PC-3 (cell line): ENCODE measurements at regions not wholly inside any gene's neighbourhood (a gene's known extent, or its start where the extent isn't known, plus 50 kb on each side); places are given as distances from the start of the nearest gene placed in this dataset.
A peak's percentile ranks its signal among the peaks of the same experiment; 100 is the strongest.

Source experiments
- ATAC-seq: fragments of 200-7000 bp; cut with Tn5 transposase; 2 replicates; pipeline ENCODE4 v1.9.1; 2020; ENCODE audit warnings: mild to moderate bottlenecking, moderate library complexity
- BruUV-seq: library from RNA; stranded (reverse); fragments of 400-500 nt; replicated peaks from 2 replicates; lab custom pipeline; 2021; lab: Mats Ljungman, UMichigan
- CTCF ChIA-PET: fragments of 300-600 bp; sonication (Branson Sonifier 250); formaldehyde crosslinking; loops from one replicate; lab custom pipeline; 2022; ENCODE audit warnings: antibody characterized with exemption; lab: Charles Lee
- POLR2A ChIA-PET: fragments of 300-600 bp; sonication (Branson Sonifier 250); formaldehyde crosslinking; loops from one replicate; lab custom pipeline; 2022; ENCODE audit warnings: antibody characterized with exemption; ENCODE audit not compliant: unreplicated experiment; lab: Charles Lee
- DNase-seq: peaks from one replicate; pipeline ENCODE4 v3.0.0-alpha.2; 2015
- H2AFZ ChIP-seq: fragments of 300-600 bp; sonication (generic); 2 replicates; pipeline ENCODE4 v1.6.0; 2016; ENCODE audit warnings: antibody characterized with exemption, low read length
- H3F3A ChIP-seq: fragments of 300-600 bp; sonication (generic); one replicate; pipeline ENCODE4 v1.6.0; 2017; ENCODE audit warnings: antibody characterized with exemption, low read length, control low read depth, mild to moderate bottlenecking; ENCODE audit not compliant: unreplicated experiment
- H3K27ac ChIP-seq: fragments of 300-600 bp; sonication (generic); 2 replicates; pipeline ENCODE4 v1.5.1; 2016; ENCODE audit warnings: mild to moderate bottlenecking, low read length
- H3K27me3 ChIP-seq: fragments of 300-600 bp; sonication (generic); 2 replicates; pipeline ENCODE4 v1.6.1; 2016; ENCODE audit warnings: low read length, mixed read lengths
- H3K36me3 ChIP-seq: fragments of 300-600 bp; sonication (generic); 2 replicates; pipeline ENCODE4 v1.6.1; 2016; ENCODE audit warnings: low read depth, mixed run types, low read length, mixed read lengths
- H3K4me1 ChIP-seq: fragments of 300-600 bp; sonication (generic); 2 replicates; pipeline ENCODE4 v1.5.1; 2016; ENCODE audit warnings: low read length; ENCODE audit not compliant: insufficient read depth
- H3K4me2 ChIP-seq: fragments of 300-600 bp; sonication (generic); 2 replicates; pipeline ENCODE4 v1.6.0; 2016; ENCODE audit warnings: low read length
- H3K4me3 ChIP-seq: fragments of 300-600 bp; sonication (generic); 2 replicates; pipeline ENCODE4 v1.5.1; 2016; ENCODE audit warnings: mild to moderate bottlenecking, low read length, mixed read lengths
- H3K79me2 ChIP-seq: fragments of 300-600 bp; sonication (generic); 2 replicates; pipeline ENCODE4 v1.6.1; 2017; ENCODE audit warnings: low read length, mixed read lengths
- H3K9ac ChIP-seq: fragments of 300-600 bp; sonication (generic); 2 replicates; pipeline ENCODE4 v1.6.0; 2016; ENCODE audit warnings: mild to moderate bottlenecking, low read length
- H3K9me2 ChIP-seq: fragments of 300-600 bp; sonication (generic); replicated peaks from 2 replicates; pipeline ENCODE4 v1.6.1; 2016; ENCODE audit warnings: mixed run types, low read length, mixed read lengths
- H3K9me3 ChIP-seq: fragments of 300-600 bp; sonication (generic); 2 replicates; pipeline ENCODE4 v1.6.1; 2016; ENCODE audit warnings: low read length, mixed read lengths
- H4K20me1 ChIP-seq: fragments of 300-600 bp; sonication (generic); 2 replicates; pipeline ENCODE4 v1.6.1; 2016; ENCODE audit warnings: low read length, mixed read lengths
- EZH2 ChIP-seq: fragments of 300-600 bp; sonication (generic); IDR thresholded peaks from one replicate; pipeline ENCODE4 v1.6.1; 2017; ENCODE audit warnings: antibody characterized with exemption, mild to moderate bottlenecking, low read length; ENCODE audit not compliant: unreplicated experiment
- EZH2phosphoT487 ChIP-seq: fragments of 300-600 bp; sonication (generic); IDR thresholded peaks from 2 replicates; pipeline ENCODE4 v1.6.1; 2018; ENCODE audit warnings: mild to moderate bottlenecking, antibody characterized with exemption, low read length, borderline replicate concordance
- intact Hi-C: fragments of 100-400 bp; cut with micrococcal nuclease; formaldehyde crosslinking; loops from 2 replicates; pipeline ENCODE4 v1.9.0; 2023
- TF ChIP-seq, protein P1 (sequence below): fragments of 300-600 bp; sonication (generic); conservative IDR thresholded peaks from 2 replicates; pipeline ENCODE4 v1.5.1; 2017; ENCODE audit warnings: antibody characterized with exemption, low read depth, mild to moderate bottlenecking, low read length

DNA sequence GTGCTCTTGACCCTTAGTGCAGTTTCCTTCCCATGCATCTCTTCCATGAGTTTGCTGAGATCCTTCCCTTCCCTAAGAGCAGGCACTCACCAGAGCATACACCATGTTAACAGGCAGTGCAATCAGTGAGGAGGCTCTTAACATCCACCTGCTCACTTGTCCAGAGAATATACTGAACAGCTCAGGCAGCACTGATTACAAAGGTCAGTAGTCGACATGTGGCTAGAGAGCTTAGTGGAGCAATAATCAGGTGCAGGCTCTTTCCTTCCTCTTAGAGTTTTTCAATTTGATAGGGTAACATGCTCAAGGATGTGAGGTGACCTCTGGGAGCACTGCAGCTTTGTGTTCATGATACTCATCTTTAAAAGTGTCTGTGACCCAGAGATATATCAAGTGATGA, 144.1 kb upstream of the SETBP1 start:
- no peak for DNase-seq
- H3K27me3 ChIP-seq, result no peaks in the 10 kb centered on the region
- no peak overlapping the region for H3K4me3 ChIP-seq
- H3F3A ChIP-seq, result no peaks in the 10 kb centered on the region
- no TSS peak for BruUV-seq
- peaks cover 22% of the 10 kb centered on the region for H3K4me1 ChIP-seq
- H2AFZ ChIP-seq, result no peak overlapping the region
- intact Hi-C loops, result loop anchor here (1.0 kb wide), 2 partner anchors 15 to 66 kb away; no protein-coding TSS in a partner anchor
- no peaks in the 10 kb centered on the region for H3K9me2 ChIP-seq
- TF ChIP-seq, protein P1, sequence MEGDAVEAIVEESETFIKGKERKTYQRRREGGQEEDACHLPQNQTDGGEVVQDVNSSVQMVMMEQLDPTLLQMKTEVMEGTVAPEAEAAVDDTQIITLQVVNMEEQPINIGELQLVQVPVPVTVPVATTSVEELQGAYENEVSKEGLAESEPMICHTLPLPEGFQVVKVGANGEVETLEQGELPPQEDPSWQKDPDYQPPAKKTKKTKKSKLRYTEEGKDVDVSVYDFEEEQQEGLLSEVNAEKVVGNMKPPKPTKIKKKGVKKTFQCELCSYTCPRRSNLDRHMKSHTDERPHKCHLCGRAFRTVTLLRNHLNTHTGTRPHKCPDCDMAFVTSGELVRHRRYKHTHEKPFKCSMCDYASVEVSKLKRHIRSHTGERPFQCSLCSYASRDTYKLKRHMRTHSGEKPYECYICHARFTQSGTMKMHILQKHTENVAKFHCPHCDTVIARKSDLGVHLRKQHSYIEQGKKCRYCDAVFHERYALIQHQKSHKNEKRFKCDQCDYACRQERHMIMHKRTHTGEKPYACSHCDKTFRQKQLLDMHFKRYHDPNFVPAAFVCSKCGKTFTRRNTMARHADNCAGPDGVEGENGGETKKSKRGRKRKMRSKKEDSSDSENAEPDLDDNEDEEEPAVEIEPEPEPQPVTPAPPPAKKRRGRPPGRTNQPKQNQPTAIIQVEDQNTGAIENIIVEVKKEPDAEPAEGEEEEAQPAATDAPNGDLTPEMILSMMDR, result 0 out of 2 replicates have a peak, but pooled peaks have one; percentile 2
- no peak for TF ChIP-seq EZH2
- ATAC-seq, result no peak
- H4K20me1 ChIP-seq, result no peaks in the 10 kb centered on the region
- H3K9ac ChIP-seq, result no peak overlapping the region
- H3K36me3 ChIP-seq, result no peaks in the 10 kb centered on the region
- CTCF ChIA-PET, result no interaction called here
- H3K4me2 ChIP-seq, result no peak overlapping the region
- no peaks in the 10 kb centered on the region for H3K79me2 ChIP-seq
- POLR2A ChIA-PET, result no interaction called here
- H3K27ac ChIP-seq, result no peak overlapping the region
- H3K9me3 ChIP-seq, result no peaks in the 10 kb centered on the region

- Histone ChIP-seq H3K27ac (peak overlapping the region; percentile 40), H3F3A (no peaks in the 10 kb centered on the region), H3K27me3 (no peaks in the 10 kb centered on the region), H3K9me2 (no peaks in the 10 kb centered on the region), H2AFZ (no peak overlapping the region), H3K4me2 (peak overlapping the region; percentile 53; the same call in 1 of the 2 replicates), H3K9me3 (no peaks in the 10 kb centered on the region), H3K4me3 (no peak overlapping the region), H3K9ac (no peak overlapping the region), H4K20me1 (no peaks in the 10 kb centered on the region), H3K4me1 (peaks cover 26% of the 10 kb centered on the region), H3K36me3 (no peaks in the 10 kb centered on the region), H3K79me2 (no peaks in the 10 kb centered on the region)
- TF ChIP-seq, protein P1, result no peak
- no peak for TF ChIP-seq EZH2
- no peak for TF ChIP-seq EZH2phosphoT487
- CTCF ChIA-PET, result no interaction called here
- intact Hi-C loops, result loop anchor here (1.0 kb wide), 2 partner anchors 16 to 65 kb away; no protein-coding TSS in a partner anchor
- no TSS peak for BruUV-seq
- POLR2A ChIA-PET, result no interaction called here
- peak; percentile 84 for DNase-seq
- peak; percentile 97 for ATAC-seq
Measured at GRCh38 chr18:44537526-44537925, 143.2 kb upstream of the SETBP1 start.

- POLR2A ChIA-PET, result no interaction called here
- Histone ChIP-seq H3K9ac (no peak overlapping the region), H3K4me3 (no peak overlapping the region), H3K9me2 (no peaks in the 10 kb centered on the region), H3K27me3 (no peaks in the 10 kb centered on the region), H3K36me3 (no peaks in the 10 kb centered on the region), H2AFZ (no peak overlapping the region), H3K4me2 (no peak overlapping the region), H3K9me3 (no peaks in the 10 kb centered on the region), H4K20me1 (no peaks in the 10 kb centered on the region), H3K79me2 (no peaks in the 10 kb centered on the region), H3F3A (no peaks in the 10 kb centered on the region), H3K4me1 (peaks cover 26% of the 10 kb centered on the region), H3K27ac (no peak overlapping the region)
- DNase-seq (no peak), ATAC-seq (no peak)
- TF ChIP-seq EZH2 (no peak), EZH2phosphoT487 (no peak)
- TF ChIP-seq, protein P1, result no peak
- no TSS peak for BruUV-seq
- CTCF ChIA-PET, result no interaction called here
- intact Hi-C loops, result no loop called here
Measured at GRCh38 chr18:44539926-44540325, 140.8 kb upstream of the SETBP1 start.
